H7 (cell line): ENCODE measurements at regions not wholly inside any gene's neighbourhood (a gene's known extent, or its start where the extent isn't known, plus 50 kb on each side); places are given as distances from the start of the nearest gene placed in this dataset.

Experiments used
- DNase-seq: peaks from one replicate; pipeline ENCODE4 v3.0.0; 2012
- H3K27me3 ChIP-seq: 2 replicates; pipeline ENCODE4 v1.6.0; 2011; ENCODE audit warnings: mild to moderate bottlenecking, low read length; ENCODE audit not compliant: control insufficient read depth, insufficient read depth
- H3K36me3 ChIP-seq: replicated peaks from 2 replicates; pipeline ENCODE4 v1.5.1; 2011; ENCODE audit warnings: low read length; ENCODE audit not compliant: control insufficient read depth, insufficient read depth
- H3K4me3 ChIP-seq: 2 replicates; pipeline ENCODE4 v1.5.1; 2011; ENCODE audit warnings: low read depth, mild to moderate bottlenecking, control low read depth, low read length, moderate library complexity; ENCODE audit not compliant: insufficient read depth

DNA sequence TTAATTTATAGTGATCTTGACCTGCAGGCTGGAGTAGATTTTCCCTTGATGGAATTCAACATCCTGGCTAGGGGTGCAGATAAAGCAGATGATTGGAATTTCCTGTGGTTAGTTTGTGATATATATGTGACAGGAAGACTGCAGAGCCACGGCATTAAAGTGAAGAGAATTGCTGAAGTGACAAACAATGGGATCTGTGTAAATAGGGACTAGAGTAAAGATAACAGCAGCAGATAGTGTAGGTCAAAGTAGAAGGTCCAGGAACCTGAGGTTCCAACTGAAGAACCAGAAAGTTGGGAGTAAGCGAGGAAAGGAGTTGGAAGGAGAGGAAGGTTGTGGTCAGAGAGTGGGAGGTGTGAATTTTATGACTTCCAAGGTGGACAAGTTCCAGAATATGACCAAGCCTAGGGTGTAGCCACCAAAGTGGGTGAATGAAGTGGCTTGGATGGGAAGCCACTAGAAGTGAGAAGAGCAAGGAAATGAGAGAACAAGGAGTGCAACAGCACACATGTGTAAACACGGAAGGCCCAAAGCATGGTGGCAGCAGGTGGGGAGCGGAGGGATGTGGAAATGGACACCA, 325.0 kb downstream of the RAB28 start:
- Histone ChIP-seq H3K36me3 (no peaks in the 10 kb centered on the region), H3K27me3 (no peaks in the 10 kb centered on the region)
- no peak for DNase-seq

DNA sequence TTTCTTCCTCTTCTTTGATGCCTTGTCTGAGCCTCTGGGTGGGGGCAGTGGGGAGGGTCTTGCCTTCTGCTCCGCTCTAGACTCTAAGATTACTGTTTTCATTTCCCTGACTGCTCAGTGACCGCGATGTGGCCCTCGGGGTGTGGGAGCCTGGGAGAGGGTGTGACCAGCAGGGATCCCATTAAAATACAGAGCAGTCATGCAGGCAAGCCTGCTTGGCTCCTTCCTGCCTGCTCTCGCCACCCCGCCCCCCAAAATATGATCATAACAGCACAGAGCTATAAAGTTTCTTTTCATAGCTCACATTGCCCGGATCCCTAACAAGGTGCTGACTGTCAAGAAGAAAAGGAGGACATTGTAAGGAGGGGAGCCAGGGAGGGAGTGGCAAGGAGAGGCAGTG, 332.9 kb downstream of the RAB28 start:
- no peak overlapping the region for H3K4me3 ChIP-seq
- DNase-seq: no peak
- H3K36me3 ChIP-seq: no peaks in the 10 kb centered on the region
- no peaks in the 10 kb centered on the region for H3K27me3 ChIP-seq

More for the DNA sequence above, 325.0 kb downstream of the RAB28 start:
- H3K4me3 ChIP-seq: no peak overlapping the region

DNA sequence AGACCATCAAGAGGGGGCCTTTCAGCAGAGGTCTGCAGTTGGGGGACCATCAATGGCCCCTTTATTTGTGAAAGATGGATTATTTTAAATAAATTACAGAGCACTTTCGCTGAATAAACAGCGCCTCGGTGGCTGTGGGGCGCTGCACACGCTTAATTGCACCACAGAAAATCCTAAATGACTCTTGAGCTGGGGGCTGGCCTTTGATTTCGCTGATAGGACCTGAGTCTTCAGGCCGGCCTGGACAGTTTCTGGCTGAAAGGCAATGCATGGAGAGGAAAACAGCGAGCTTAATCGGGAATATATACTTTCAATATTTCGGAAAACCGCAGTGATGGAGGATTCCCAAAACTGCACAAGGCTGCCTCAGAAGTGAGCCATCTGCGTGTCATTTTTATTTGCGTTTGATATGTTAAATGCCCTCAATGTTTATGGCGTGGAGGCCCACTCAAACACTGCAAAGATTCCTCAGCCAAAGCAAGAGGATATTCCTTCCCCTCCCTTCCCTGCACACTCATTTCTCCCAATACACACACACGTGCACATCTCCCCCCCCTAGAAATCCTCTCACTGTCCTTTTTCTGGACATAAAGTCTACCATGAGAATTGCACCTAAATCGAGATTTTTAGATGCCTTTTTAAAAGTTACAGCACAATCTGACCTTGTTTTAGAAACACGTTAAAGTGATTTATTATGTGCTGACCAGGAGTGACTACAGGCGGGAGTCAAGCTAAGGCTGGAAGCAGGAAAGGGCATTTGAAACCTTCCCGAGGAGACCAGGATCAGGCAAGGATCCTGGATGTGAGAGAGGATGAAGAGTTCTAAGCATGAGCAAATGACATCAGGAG, 340.7 kb downstream of the RAB28 start:
- H3K36me3 ChIP-seq: no peaks in the 10 kb centered on the region
- DNase-seq: no peak
- no peak overlapping the region for H3K4me3 ChIP-seq
- no peaks in the 10 kb centered on the region for H3K27me3 ChIP-seq

DNA sequence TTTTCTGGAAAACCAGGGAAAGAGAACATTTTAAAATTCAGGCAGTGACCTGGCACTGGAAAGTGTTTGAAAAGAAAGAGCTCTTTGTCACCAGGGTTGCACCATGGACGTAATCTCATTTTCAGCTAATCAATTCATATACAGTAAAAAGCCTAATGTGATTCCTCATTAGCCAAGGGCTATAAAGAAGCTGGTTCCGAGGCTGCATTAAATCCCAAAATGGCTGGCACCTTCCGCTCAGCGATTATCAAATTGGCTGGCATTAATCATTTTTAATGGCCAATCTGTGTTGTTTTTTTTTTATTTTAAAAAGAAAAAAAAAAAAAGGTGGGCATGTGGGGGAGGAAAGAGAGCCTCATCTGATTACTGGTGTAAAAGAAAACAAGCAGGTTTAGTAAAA, 341.4 kb downstream of the RAB28 start:
- Histone ChIP-seq H3K4me3 (no peak overlapping the region), H3K36me3 (no peaks in the 10 kb centered on the region), H3K27me3 (no peaks in the 10 kb centered on the region)
- no peak for DNase-seq

DNA sequence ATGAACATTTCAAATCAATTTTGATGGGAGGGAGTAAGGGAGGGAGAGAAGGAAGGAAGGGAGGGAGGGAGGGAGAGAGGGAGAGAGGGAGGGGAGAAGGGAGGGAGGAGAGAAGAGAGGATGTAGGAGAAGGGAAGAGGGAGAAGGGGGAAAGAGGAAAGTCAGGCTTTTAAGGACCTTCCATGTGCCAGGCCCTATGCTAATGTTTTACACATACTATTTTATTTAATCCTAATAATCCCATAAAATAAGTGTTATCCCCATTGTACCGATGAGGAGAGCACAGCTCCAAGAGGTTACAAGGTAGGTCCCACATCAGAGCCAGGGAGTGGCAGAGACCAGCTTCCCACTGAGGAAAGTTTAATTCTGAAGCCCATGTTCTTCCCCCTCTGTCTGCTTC, 341.9 kb downstream of the RAB28 start:
- Histone ChIP-seq H3K36me3 (no peaks in the 10 kb centered on the region), H3K27me3 (no peaks in the 10 kb centered on the region), H3K4me3 (no peak overlapping the region)
- no peak for DNase-seq

DNA sequence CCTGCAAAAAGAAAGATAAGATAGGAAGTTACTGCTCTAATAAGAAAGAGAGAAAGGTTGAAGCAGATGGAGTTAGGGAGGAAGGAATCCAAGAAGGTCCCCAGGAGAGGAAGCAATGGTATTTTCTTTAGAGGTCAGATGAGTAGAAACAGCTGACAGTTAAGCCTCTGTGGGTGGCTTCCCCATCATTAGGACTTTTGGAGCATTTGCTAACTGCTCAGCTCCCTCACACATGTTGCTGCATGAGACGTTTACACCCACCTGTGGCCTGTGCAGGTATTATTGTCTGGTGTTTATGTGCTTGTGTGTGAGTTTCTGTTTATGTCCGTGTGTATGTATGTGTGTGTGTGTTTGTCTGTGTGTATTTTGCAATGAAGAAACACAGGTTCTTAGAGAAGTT, 346.8 kb downstream of the RAB28 start:
- DNase-seq: no peak

GRCh38 chr4:13133700-13134099, 350.4 kb downstream of the RAB28 start:
- DNase-seq: no peak
- H3K27me3 ChIP-seq: no peaks in the 10 kb centered on the region
- no peak overlapping the region for H3K4me3 ChIP-seq
- no peaks in the 10 kb centered on the region for H3K36me3 ChIP-seq

More for the DNA sequence above, 346.8 kb downstream of the RAB28 start:
- Histone ChIP-seq H3K27me3 (no peaks in the 10 kb centered on the region), H3K4me3 (no peak overlapping the region), H3K36me3 (no peaks in the 10 kb centered on the region)

DNA sequence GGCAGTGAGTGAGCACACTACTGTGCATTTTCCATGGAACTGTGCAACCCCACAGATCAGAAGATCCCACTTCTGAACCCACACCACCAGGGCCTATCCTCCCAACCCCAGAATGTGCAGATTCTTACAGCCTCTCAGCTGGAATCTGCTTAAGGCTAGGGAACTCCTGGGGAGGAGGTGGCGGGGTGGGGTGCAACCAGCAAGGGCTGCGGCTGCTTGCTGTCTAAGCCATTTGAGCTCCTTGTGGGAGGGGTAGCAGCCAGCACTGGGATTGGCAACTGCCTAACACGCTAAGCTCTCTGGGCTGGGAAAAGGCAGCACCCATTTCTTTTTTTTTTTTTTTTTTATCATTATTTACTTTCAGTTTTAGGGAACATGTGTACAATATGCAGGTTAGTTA, 353.3 kb downstream of the RAB28 start:
- DNase-seq: no peak
- Histone ChIP-seq H3K4me3 (no peak overlapping the region), H3K36me3 (no peaks in the 10 kb centered on the region), H3K27me3 (no peaks in the 10 kb centered on the region)

- Histone ChIP-seq H3K36me3 (no peaks in the 10 kb centered on the region), H3K27me3 (no peaks in the 10 kb centered on the region), H3K4me3 (no peak overlapping the region)
- DNase-seq: no peak
Observed at GRCh38 chr4:13129095-13129494, 355.0 kb downstream of the RAB28 start.

- H3K4me3 ChIP-seq: no peak overlapping the region
- DNase-seq: no peak
- no peaks in the 10 kb centered on the region for H3K36me3 ChIP-seq
- no peaks in the 10 kb centered on the region for H3K27me3 ChIP-seq
Observed at GRCh38 chr4:13126976-13127910, 356.9 kb downstream of the RAB28 start.

DNA sequence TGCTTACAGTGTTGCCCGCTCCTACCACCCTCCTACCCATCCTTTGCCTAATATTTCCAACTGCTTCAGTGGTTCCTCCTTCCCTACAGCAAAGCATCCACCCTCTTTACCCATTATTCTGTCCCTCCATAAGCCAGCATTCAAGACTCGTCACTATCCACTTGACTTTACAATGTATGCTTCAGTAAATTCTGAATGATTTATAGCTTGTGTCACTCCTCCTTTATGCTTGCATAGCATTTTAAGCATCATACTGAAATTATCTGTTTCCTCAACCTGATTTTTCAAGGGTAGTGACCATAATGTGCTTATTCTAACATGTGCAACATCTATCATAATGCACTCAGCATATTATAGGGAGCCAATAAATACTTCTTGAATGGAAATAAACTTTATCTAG, 365.5 kb downstream of the RAB28 start:
- Histone ChIP-seq H3K36me3 (no peaks in the 10 kb centered on the region), H3K27me3 (no peaks in the 10 kb centered on the region), H3K4me3 (no peak overlapping the region)
- DNase-seq: no peak

- Histone ChIP-seq H3K4me3 (no peak overlapping the region), H3K36me3 (no peaks in the 10 kb centered on the region), H3K27me3 (no peaks in the 10 kb centered on the region)
- no peak for DNase-seq
Observed at GRCh38 chr4:13117185-13117584, 367.0 kb downstream of the RAB28 start.

GRCh38 chr4:13112030-13112429, 372.1 kb downstream of the RAB28 start:
- no peak for DNase-seq
- Histone ChIP-seq H3K36me3 (no peaks in the 10 kb centered on the region), H3K27me3 (no peaks in the 10 kb centered on the region), H3K4me3 (no peak overlapping the region)

GRCh38 chr4:13109536-13109935, 374.6 kb downstream of the RAB28 start:
- no peak for DNase-seq
- Histone ChIP-seq H3K4me3 (no peak overlapping the region), H3K36me3 (no peaks in the 10 kb centered on the region), H3K27me3 (no peaks in the 10 kb centered on the region)

DNA sequence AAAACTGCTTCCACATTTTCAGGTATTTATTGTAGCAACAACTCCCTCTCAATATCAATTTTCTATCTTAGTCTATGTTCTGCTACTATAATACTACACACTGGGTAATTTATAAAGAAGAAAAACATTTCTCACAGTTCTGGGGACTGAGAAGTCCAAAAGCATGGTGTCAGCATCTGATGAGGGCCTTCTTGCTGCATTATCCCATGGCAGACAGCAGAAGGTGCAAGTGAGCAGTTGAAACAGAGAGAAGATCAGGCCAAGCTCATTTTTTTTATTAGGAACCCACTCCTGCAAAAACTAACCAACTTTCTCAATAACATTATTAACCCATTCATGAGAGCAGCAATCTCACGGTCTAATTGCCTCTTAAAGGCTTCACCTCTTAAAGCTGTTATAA, 376.0 kb downstream of the RAB28 start:
- no peak for DNase-seq
- Histone ChIP-seq H3K4me3 (no peak overlapping the region), H3K36me3 (no peaks in the 10 kb centered on the region)

More for the DNA sequence above, 376.0 kb downstream of the RAB28 start:
- H3K27me3 ChIP-seq: no peaks in the 10 kb centered on the region
